Ramos (cell line): ENCODE measurements at regions not wholly inside any gene's neighbourhood (a gene's known extent, or its start where the extent isn't known, plus 50 kb on each side); places are given as distances from the start of the nearest gene placed in this dataset.
"Not testable (repeated sequence)": the region's sequence is repeated elsewhere in the genome, so short reads cannot be mapped to it uniquely, and the experiment has no call there.

Source experiments
- in situ Hi-C: fragments of 300-500 bp; cut with MboI; formaldehyde crosslinking; loops from one replicate; pipeline ENCODE4 v1.14.3; 2022; ENCODE audit warnings: low sequenced_read_pairs; ENCODE audit not compliant: unreplicated experiment

DNA sequence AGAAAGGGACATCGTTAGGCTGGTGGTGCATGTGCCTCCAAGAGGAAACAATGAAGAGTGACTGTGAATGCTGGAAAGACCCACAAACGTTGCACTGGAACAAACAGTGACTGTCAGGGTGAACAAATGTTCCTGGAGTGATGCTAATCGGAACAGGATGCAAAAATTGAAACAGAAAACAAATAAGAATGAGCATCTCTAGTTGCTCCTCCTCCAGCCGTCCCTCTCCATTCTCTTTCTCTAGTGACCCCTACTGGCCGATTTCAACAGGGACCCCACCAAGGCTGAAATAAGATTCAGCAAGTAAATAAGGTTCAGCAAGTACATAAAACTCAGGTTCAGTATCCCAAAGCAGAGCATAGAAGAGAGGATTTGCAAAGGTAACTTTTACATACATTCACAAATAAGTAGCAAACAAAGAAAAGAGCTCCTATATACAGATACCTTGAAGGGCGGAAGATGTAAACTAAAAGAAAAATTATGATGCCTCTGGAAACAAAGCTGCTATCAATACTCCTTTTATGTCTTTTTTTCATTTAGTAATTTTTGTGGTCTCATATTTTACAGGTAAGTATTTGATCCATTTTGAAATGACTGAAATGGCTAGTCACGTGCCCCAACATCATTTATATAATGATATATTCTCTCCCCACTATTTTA lies 836.1 kb upstream of the ADAMTS5 start:
- in situ Hi-C loops, result no loop called here

DNA sequence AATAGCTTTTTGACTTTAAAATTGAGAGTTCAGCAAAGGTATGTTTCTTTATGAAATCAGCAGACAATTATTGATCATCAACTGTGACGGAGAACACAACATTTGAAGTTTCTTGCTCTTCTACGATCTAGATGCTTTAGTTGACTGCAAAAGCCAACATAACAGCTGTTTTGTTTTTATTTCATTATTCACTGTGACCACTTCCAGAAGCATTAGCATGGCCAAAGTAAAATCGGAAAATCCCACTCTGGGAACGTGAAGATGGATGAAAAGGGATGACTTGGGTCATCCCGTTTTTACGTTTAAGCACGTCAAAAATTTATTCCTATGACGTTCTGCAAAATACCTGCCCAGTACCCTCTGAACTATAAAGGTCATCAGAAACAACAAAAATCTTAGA lies 833.0 kb upstream of the ADAMTS5 start:
- in situ Hi-C loops, result no loop called here

DNA sequence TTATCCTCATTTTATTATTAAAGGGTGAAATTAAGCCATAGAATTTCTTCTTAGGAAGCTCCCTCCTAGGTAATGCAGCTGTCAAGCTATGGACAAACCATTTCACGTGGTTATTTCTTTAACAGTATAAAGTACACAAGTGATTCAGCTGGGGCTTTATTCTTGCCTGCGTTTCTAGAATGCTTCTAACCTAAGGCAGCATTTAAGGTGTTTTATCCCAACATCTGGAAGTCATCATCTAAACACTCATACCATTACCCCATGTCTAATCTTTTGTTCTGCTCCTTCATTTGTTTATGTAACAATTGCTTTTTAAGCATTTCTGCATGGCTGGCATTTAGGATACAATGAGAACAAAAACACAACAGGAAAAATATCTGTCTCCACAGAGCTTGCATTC lies 829.2 kb upstream of the ADAMTS5 start:
- in situ Hi-C loops, result no loop called here

DNA sequence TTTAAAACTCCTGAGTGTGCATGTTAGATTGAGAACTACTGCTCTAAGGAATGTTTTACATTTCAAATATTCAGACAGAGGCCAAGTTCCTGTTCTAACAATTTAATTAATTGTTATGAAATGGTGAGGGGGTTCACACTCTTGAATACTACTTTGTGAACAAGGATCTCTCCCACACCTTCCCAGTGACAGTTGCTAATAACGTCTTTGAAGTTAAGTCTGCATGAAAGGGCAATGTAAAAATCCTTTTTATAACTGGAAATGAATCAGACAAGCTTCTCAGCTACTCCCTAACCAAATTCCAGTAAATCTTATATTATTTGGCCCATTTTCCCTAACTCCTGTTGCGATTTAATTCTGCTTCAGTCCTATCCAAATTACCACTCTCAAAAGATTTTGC lies 828.5 kb upstream of the ADAMTS5 start:
- in situ Hi-C loops, result no loop called here

DNA sequence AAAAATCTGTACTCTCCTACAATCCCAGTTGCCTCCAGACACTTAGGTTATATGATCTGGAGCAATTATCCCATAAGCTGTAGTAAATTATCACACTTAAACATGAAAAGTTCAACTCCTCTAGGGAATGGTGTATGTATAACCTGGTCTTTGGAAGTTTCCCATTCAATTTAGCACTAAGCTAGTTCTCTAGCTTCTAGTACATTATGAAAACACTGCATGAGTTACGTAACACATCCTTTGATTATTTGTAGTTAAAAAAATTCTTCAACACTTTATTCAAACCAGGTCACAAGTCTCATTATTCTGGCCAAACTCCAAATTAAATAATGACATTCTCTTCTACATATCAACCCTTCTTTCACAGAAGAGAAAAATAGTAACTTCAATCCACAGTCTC lies 827.0 kb upstream of the ADAMTS5 start:
- in situ Hi-C loops, result no loop called here

DNA sequence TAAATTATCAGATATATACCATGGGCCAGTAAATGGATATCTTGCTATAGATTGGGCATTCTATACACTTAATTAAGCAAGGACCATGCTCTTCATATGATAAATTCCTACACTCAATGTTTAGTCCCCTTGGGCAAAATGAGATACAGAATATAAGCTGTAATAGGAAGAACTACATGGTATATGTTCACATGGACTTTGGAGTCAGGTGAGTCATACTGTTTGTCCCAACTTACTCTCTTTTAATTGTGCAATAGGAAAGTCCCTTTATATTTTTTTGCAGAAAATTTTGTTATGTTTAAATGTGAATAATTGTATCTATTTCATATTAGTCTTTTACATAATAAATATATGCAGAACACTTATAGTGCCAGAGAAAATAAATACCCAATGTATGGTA lies 820.2 kb upstream of the ADAMTS5 start:
- in situ Hi-C loops, result no loop called here

DNA sequence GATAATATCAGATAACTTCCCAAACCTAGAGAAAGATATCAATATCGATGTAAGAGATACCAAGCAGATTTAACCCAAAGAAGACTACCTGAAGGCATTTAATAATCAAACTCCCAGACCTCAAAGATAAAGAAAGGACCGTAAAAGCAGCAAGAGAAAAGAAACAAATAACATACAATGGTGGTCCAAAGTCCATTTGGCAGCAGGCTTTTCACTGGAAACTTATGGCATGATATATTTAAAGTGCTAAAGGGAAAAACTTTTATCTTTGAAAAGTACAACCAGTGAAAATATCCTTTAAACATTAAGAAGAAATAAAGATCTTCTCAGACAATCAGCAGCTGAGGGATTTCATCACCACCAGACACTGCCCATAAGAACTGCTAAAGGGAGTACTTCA lies 812.7 kb upstream of the ADAMTS5 start:
- in situ Hi-C loops, result no loop called here

DNA sequence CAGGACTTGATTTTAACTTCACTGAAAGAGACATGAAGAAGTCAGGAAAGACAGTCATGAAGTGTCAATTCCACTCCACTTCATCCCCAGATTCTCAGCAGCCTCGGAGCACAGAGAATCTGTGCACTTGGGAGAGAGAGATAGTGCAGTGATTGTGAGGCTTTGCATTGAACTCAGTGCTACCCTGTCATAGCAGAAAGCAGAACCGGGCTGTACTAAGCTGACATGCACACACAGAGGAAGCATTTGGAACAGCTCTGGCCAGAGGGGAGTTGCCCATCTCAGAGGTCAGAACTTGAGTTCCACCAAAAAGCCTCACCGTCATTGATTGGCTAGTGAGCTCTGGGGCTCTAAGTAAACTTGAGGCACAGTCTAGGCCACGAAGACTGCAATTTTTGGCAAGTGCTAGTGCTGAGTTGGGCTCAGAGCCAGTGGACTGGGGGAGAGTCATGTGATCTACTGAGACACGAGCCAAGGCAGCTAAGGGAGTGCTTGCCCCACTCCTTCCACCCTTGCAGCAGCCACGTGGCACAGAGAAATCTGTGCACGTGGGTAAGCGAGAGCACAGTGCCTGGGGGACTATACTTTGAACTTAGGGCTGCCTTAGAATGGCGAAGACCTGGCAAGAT lies 810.2 kb upstream of the ADAMTS5 start:
- in situ Hi-C loops, result no loop called here

DNA sequence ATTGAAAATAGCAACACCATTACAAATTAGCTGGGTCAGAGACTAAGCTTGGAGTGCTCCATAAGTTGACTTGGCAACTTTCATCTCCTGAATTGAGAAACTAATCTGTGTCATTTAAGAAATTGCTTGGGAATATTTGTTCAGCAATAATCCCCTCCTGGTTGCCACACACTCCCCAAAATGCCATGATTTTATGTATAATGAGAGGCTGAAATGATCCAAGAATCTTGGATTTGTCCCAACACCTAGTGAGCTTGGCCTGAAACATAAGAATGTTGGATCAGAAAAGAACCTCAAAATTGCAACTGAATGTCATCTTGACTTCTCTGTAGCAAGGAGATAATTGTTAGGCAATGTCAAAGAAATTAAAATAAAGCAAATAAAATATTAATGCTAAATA lies 805.9 kb upstream of the ADAMTS5 start:
- in situ Hi-C loops, result no loop called here

DNA sequence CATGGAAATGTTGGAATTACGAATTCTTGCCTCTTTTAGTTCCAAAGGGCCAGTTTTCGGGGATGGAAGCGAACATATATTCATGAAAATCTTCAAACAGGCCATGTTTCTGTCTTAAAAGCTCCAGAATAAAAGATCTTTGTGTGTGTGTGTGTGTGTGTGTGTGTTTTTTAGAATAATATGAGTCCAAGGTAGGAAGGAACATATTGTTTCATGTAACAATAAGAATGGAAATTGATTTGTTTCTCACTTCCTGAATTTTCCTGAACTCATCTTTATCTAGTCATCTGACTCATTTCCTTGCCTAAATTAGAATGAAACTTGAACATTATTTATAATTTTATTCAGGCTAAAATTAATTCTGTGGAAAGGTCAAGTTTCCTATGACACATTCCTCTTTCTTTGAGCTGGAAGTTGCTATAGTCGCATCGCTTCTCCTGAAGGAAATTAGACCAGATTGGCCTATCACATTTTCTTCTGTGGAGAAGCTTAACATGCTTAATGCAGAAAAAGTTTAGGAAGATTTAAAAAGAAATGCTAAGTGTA lies 805.1 kb upstream of the ADAMTS5 start:
- in situ Hi-C loops, result no loop called here

DNA sequence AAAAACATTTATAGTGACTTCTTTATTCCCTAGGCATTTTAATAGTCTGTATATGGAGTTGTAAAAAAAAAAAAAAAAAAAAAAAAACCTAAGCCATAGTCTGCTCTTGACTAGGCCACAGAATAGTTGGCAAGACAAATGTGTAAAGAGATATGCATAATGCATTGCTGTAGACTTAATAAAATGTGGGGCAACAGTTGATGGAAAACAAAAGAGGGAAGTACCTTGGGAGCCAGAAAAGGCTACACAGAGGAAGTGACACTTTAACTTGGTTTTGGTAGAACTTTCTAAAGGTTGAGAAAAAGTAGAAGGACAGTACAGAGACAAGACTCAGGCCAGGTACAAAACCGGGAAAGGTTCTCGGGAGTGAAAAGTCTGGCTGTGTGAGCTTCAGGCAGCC lies 802.9 kb upstream of the ADAMTS5 start:
- in situ Hi-C loops, result no loop called here

DNA sequence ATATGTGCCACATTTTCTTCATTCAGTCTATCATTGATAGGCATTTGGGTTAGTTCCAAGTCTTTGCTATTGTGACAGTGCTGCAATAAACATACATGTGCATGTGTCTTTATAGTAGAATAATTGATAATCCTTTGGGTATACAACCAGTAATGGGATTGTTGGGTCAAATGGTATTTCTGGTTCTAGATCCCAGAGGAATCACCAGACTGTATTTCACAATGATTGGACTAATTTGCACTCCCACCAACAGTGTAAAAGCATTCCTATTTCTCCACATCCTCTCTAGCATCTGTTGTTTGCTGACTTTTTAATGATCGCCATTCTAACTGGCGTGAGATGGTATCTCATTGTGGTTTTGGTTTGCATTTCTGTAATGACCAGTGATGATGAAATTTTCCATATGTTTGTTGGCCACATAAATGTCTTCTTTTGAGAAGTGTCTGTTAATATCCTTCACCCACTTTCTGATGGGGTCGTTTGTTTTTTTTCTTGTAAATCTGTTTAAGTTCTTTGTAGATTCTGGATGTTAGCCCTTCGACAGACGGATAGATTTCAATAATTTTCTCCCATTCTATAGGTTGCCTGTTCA lies 801.3 kb upstream of the ADAMTS5 start:
- in situ Hi-C loops, result not testable (repeated sequence)

DNA sequence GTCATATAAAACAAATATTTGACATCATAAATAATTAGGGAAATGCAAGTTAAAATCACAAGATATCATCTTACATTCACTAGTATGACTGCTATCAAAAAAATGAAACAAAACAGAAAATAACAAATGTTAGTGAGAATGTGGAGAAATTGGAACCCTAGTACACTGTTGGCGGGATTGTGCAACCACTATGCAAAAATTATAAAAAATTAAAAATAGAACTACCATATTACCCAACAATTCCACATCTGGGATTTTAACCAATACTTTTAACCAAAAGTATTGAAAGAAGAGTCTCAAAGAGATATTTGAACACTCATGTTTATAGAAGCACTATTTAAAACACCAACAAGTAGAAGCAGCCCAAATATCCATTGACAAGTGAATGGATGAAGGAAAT lies 797.2 kb upstream of the ADAMTS5 start:
- in situ Hi-C loops, result no loop called here

DNA sequence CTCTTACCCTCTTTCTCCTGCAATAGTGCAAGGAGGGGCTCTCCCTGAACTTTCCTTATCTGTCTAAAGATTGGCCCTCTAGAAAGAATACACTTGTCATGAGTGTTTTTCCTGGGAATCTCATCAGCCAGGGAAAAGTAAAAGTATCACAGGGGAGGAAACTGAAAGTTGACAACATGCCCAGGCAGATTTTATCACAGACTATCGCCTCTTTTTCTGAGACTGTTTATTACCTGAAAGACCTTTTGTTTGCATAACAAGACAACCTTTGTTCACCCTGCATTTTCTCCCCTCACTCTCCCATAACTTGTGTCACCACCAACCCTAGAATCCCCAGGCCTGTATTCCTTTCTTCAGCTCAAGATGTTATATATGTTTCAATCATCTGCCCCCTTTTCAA lies 794.7 kb upstream of the ADAMTS5 start:
- in situ Hi-C loops, result no loop called here

DNA sequence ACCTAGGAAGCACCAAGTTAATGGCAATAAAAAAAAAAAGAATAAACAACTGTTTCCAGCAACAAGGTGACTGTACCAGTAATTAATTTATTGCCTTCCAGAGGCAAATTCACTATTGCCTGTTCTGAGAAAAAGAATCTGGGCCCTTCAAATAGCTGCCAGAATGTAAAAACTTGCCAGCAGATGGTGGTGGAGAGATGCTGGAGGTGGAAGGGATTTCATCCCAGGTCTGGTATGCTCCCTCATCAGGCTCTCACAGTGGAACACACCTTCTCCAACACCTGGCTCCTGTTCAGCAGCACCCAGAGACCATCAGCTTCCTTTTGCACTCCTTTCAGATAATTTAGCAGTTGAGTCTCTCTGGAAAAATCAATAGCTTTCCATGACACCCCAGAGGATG lies 792.9 kb upstream of the ADAMTS5 start:
- in situ Hi-C loops, result no loop called here

DNA sequence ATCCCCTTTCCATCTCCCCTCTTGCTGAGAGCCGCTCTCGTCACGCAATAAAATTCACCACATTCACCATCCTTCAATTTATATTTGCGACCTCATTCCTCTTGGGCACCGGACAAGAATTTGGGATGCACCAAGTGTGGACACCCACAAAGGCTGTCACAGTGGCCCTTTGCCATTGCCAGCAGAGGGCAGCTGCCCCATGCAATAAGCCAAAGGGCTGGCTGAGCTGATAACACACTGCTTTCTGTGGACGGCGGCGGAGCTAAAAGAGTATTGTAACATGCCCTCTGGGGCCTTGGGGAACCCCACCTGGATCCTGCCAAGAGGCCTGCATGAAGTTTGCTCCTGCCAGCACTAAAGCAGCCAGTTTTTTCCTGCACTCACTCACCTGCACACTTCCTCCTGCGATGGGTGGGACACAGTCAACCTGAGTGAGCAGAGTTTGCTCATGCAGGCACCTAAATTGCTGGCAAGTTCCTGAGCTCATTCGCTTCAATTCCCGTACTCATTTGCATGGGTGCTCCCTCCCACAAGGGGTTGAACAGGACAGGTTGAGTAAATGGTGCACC lies 792.3 kb upstream of the ADAMTS5 start:
- in situ Hi-C loops, result no loop called here

DNA sequence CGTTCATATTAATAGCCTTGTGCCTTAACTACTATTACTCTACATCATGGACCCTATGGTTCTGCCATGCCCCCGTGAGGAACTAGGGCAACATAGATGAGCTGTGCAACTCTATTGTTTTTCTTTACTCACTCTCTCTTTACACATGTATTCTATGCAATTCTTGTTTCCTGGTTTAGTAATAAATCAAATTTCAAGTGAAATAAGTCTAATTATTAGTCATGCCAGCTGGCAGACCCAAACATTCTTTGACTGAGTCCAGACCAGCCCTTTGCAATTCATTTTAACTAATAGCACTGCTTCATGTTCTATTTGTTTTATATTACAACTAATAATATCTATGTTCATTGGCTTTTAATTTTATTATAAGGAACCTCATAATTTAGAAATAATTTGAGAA lies 789.3 kb upstream of the ADAMTS5 start:
- in situ Hi-C loops, result no loop called here

DNA sequence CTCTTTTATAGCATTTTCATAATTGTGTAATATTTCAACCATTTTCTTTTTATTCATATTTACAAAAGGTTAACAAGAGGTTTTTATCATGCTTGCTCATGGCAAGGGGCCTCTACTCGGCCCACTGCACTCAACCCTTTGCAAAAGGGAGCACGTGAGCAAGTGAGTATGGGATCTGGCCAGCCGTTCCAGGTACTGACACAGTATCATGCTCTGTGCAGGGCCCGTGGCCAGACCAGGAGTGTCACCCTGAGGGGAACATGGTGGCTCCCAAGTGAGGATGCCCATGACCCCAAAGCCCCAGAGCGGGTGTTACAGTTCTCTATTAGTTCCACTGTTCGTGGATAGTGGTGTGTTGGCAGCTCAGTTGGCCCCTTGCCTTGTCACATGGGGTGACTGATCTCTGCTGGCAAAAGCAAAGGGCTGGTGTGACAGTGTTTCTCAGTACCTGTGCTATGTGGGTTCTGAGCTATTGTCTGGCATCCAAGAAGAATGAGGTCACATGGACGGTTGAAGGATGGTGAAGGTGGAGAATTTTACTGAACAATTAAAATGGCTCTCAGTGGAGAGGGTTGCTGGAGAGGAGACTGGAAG lies 777.2 kb upstream of the ADAMTS5 start:
- in situ Hi-C loops, result no loop called here

DNA sequence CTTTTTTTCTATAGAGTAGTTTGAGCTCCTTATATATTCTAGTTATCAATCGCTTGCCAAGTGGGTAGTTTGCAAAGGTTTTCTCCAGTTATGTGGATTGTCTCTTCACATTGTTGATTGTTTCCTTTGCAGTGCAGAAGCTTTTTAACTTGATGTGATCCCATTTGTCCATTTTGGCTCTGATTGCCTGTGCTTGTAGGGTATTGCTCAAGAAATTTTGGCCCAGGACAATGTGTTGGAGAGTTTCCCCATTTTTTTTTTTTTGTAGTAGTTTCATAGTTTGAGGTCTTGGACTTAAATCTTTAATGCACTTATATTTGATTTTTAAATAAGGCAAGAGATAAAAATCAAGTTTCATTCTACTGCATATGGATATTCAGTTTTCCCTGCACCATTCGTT lies 774.8 kb upstream of the ADAMTS5 start:
- in situ Hi-C loops, result no loop called here

DNA sequence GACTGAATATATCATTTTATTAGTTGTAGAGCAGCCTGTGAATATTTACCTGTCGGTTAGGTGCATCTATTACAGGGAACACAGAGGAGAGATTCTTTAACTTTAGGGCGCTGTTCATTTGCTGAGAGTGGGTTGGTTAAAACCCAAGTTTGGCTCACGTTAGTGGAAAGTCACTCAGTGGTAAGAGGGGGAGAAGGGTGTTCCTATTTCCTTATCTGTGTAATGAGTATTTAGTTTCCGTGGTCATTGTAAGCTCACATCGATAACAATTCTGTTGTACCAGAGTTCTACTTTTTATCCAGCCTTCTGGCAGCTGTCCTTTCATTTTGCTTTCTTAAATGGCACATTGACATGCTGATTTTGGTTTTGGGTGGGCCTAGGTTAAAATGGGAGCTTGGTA lies 773.2 kb upstream of the ADAMTS5 start:
- in situ Hi-C loops, result no loop called here

DNA sequence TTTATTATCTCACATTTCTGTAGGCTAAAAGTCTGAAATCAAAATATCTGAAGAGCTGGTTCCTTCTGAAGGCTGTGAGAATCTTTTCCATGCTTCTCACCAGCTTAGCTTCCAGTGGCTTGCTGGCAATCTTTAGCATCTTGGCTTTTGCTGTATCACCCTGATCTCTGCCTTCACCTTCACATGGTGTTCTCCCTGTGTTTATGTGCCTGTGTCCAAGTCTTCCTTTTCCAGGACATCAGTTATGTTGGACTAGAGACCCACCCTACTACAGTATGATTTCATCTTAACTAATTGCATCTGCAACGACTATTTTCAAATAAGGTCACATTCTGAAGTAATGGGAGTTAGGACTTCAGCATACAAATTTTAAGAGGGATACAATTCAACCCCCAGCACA lies 772.3 kb upstream of the ADAMTS5 start:
- in situ Hi-C loops, result no loop called here
